Subcutaneous abdominal adipose tissue (tissue), 5 donors: ENCODE measurements at regions not wholly inside any gene's neighbourhood (a gene's known extent, or its start where the extent isn't known, plus 50 kb on each side); places are given as distances from the start of the nearest gene placed in this dataset.

Experiments
- H3K27ac ChIP-seq: one replicate; pipeline ENCODE4 v1.7.0; 2013; ENCODE audit warnings: low read depth, mild to moderate bottlenecking, inconsistent platforms, low read length, moderate library complexity
- H3K27me3 ChIP-seq, 5 donors: one replicate each; pipeline ENCODE4 v1.7.0; 2013; ENCODE audit warnings: low read length in 5 of 5, inconsistent platforms in 1 of 5; ENCODE audit not compliant: control insufficient read depth in 5 of 5, insufficient read depth in 4 of 5
- H3K36me3 ChIP-seq, 5 donors: one replicate each; pipeline ENCODE4 v1.7.0; 2013; ENCODE audit warnings: low read length in 5 of 5; ENCODE audit not compliant: control insufficient read depth in 5 of 5, insufficient read depth in 5 of 5
- H3K4me1 ChIP-seq, 5 donors: one replicate each; pipeline ENCODE4 v1.7.0; 2013; ENCODE audit warnings: low read length in 5 of 5, mild to moderate bottlenecking in 3 of 5, moderate library complexity in 1 of 5; ENCODE audit not compliant: control insufficient read depth in 5 of 5, insufficient read depth in 5 of 5
- H3K4me3 ChIP-seq, 5 donors: one replicate each; pipeline ENCODE4 v1.7.0; 2013; ENCODE audit warnings: low read length in 5 of 5, low read depth in 1 of 5
- H3K9ac ChIP-seq, 5 donors: one replicate each; pipeline ENCODE4 v1.7.0; 2013; ENCODE audit warnings: low read length in 5 of 5, mild to moderate bottlenecking in 4 of 5, moderate library complexity in 3 of 5
- H3K9me3 ChIP-seq, 5 donors: one replicate each; pipeline ENCODE4 v1.7.0; 2013; ENCODE audit warnings: low read length in 5 of 5; ENCODE audit not compliant: control insufficient read depth in 5 of 5
- donor health status: healthy.
- donor health status: healthy.
- donor health status: healthy.
- donor health status: healthy.
- donor health status: healthy.

DNA sequence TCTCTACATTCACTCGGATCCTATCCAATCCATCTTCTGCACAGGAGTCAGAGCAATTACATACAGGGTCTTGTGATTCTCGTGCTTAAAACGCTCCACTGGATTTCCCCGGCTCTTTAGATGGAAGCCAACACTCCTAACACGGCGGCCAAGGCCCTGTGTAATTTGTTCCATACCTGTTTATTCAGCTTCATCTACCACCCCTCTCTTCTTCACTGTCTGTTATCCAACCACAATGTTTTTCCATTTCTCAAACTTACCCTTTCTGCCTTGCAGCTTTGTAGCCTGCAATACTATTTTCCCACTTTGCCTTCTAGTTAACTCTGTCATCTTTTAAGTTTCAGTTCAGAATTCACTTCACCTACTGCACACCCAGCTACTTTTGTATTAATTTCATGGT lies 249.6 kb upstream of the USP25 start:
- Histone ChIP-seq H3K9me3 (no peaks in the 10 kb centered on the region), H3K4me3 (no peak overlapping the region)

DNA sequence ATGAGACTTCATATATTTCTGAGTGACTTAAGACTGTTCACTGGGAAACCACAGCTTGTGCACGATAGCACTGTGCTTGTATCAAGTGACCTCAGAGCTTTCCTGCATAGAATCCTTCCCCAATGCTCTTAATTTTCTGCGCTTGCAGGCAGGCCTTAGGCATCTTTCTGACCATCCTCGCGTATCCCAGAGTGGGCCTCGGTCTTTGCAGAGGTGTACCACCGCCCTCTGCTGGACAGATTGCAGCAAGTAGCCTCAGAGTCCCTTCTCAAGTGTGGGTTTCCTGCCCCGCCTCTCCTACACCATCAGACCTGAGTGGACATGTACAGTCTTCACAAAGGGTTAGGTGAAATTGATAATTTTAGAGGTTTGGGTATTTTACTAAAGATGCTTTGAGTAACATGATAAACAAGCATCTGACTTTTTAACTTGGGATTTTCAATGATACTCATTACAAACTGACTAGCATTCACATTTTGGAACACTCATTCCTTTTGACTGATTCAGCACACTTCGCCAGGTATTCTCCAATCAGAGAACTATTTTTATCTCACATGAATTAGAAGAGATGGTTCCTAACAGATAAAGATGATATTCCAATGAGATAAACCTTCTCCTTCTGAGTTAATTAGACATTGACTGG lies 246.5 kb upstream of the USP25 start:
- no peak overlapping the region for H3K4me3 ChIP-seq
- H3K9ac ChIP-seq = no peak overlapping the region
- no peaks in the 10 kb centered on the region for H3K36me3 ChIP-seq
- no peak overlapping the region for H3K27ac ChIP-seq
- peaks cover 0 to 4% (median 0%) of the 10 kb centered on the region in 5 donors for H3K4me1 ChIP-seq
- H3K27me3 ChIP-seq = no peaks in the 10 kb centered on the region
- H3K9me3 ChIP-seq = no peaks in the 10 kb centered on the region

More for the DNA sequence above, 249.6 kb upstream of the USP25 start:
- Histone ChIP-seq H3K27ac (no peak overlapping the region), H3K4me1 (peaks cover 0 to 4% (median 0%) of the 10 kb centered on the region in 5 donors), H3K36me3 (no peaks in the 10 kb centered on the region), H3K27me3 (no peaks in the 10 kb centered on the region), H3K9ac (no peak overlapping the region)

DNA sequence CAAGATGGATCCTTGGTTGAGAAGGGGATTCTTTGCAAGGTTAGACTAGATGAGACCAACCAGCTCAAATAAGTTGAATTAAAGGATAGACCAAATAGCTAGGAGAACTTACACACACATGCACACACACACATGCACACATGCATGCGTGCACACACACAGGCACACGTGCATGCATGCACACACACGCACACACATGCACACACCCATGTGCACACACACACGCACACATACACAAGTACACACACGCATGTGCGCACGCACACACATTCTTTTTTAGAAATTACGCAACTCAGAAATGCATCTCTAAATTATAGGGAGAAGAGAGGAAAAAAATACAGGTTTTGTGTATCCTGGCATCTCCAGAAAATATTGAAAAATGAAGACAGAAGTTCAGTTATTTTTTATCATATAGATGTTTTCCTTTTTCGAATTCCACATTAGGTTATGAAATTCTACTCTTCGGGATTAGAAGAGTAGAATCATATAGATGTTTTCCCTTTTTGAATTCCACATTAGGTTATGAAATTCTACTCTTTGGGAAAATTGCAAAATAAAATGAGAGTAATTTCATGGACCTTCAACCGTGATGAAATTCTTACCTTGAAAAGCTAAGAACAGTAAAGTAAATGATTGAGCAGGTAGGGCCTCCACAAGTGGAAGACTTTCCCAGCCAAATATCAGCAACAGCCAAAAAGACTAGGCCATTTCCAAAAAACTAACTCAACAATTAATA lies 243.2 kb upstream of the USP25 start:
- no peaks in the 10 kb centered on the region for H3K36me3 ChIP-seq
- peaks cover 0 to 4% (median 0%) of the 10 kb centered on the region in 5 donors for H3K4me1 ChIP-seq
- H3K9me3 ChIP-seq = no peaks in the 10 kb centered on the region
- H3K4me3 ChIP-seq = no peak overlapping the region
- H3K27me3 ChIP-seq = no peaks in the 10 kb centered on the region
- no peak overlapping the region for H3K9ac ChIP-seq
- H3K27ac ChIP-seq = no peak overlapping the region

DNA sequence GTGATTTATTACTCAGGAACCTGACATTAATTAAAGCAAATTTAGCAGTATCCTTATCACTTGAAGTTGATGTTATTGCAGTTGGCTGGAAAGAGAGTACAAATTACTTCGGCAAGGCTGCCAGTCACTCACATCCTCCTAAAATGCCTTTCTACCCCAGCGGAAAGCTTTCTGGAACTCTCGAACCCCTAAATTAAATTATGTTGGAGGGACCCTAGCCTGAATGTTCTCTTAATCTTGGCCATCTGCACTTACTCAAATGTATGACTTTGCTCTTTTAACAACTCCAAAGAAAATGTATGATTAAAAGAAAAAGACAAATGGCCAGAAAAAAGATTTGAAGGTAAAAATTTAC lies 242.6 kb upstream of the USP25 start:
- Histone ChIP-seq H3K4me1 (peaks cover 0 to 4% (median 0%) of the 10 kb centered on the region in 5 donors), H3K9ac (no peak overlapping the region), H3K27me3 (no peaks in the 10 kb centered on the region), H3K4me3 (no peak overlapping the region), H3K27ac (no peak overlapping the region), H3K36me3 (no peaks in the 10 kb centered on the region), H3K9me3 (no peaks in the 10 kb centered on the region)

DNA sequence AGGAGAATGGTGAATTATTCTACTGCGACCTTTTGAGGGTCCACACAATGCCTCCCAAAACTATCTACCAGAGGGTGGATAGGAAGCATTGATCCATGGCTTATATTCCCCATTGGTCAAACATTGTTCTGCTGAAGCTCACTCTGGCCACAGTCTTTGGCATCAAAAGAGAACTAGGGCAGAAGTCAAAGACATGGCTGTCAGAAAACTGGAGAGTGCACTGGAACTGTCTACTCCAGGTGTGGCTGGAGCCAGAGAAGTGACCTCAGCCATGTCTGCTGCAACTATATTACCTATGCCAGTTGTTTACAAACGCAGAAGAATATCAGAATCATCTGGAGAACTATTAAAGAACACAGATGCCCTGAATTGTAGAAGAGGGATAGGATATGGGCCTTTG lies 238.7 kb upstream of the USP25 start:
- no peaks in the 10 kb centered on the region for H3K9me3 ChIP-seq
- H3K4me1 ChIP-seq = peaks cover 0 to 6% (median 0%) of the 10 kb centered on the region in 5 donors
- no peaks in the 10 kb centered on the region for H3K27me3 ChIP-seq
- no peak overlapping the region for H3K9ac ChIP-seq
- H3K27ac ChIP-seq = no peak overlapping the region
- no peaks in the 10 kb centered on the region for H3K36me3 ChIP-seq
- no peak overlapping the region for H3K4me3 ChIP-seq

DNA sequence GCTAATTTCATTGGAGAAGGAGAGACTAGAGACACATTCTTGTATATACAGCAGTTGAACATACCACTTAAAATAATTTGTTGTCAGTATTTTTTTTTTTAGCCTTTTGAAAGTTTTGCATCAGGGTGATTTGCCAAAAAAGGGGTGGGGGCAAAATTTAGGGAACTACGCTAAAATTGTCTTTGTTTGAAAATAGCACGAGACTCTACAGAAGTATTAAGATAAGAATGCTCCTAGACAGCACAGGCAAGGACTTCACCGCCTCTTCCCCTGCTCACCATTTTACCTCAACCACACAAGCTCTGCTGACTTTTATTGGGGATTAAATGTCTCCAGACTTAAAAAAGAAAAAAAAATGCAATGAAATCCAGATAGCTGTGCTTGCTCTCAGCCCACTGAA lies 236.1 kb upstream of the USP25 start:
- Histone ChIP-seq H3K36me3 (no peaks in the 10 kb centered on the region), H3K4me1 (peaks cover 0 to 19% (median 10%) of the 10 kb centered on the region in 5 donors)

DNA sequence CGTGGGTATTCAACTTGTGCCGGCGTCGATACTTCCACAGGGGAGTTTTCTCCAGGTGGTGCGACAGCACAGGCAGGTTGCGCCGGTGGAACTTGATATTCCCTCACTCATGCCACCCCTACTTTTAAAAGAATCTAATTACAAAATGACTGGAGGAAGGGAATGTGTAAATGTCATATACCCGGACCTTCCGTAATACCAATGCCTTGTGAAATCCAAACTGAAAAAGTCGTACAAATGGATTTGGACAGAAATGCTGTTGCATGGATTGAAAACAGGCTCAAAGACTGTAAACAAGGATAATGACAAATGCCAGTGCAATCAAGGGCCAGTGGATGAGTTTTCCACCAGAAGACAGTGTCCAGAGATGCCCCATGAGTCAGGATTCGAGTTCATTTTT lies 235.3 kb upstream of the USP25 start:
- H3K9ac ChIP-seq = no peak overlapping the region
- no peak overlapping the region for H3K27ac ChIP-seq
- peaks cover 0 to 19% (median 10%) of the 10 kb centered on the region in 5 donors for H3K4me1 ChIP-seq
- no peaks in the 10 kb centered on the region for H3K9me3 ChIP-seq
- no peaks in the 10 kb centered on the region for H3K36me3 ChIP-seq
- no peak overlapping the region for H3K4me3 ChIP-seq
- H3K27me3 ChIP-seq = no peaks in the 10 kb centered on the region

More for the DNA sequence above, 236.1 kb upstream of the USP25 start:
- Histone ChIP-seq H3K27ac (no peak overlapping the region), H3K9me3 (no peaks in the 10 kb centered on the region), H3K4me3 (no peak overlapping the region), H3K9ac (no peak overlapping the region), H3K27me3 (no peaks in the 10 kb centered on the region)

DNA sequence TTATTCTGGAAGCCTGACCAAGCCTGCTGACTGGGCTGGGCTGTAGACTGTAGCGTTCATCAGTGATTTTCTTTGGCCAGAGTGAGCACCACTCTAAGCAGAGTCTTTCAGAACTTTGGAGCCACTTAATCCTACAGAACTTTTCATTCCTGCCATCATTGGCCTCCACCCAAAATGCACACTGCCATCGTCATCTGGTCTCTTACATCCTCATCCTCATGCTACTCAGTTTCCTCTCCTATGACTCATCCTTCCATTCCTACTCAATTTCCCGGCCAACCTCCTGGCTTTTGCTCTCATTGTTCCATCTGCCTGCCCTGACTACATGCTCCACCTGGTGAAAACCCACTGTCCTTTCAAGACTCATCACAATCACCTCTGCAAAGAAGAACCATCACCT lies 233.8 kb upstream of the USP25 start:
- no peaks in the 10 kb centered on the region for H3K9me3 ChIP-seq
- no peaks in the 10 kb centered on the region for H3K27me3 ChIP-seq
- H3K27ac ChIP-seq = no peak overlapping the region
- no peaks in the 10 kb centered on the region for H3K36me3 ChIP-seq
- H3K9ac ChIP-seq = no peak overlapping the region
- no peak overlapping the region for H3K4me3 ChIP-seq
- H3K4me1 ChIP-seq = peaks cover 0 to 19% (median 14%) of the 10 kb centered on the region in 5 donors

DNA sequence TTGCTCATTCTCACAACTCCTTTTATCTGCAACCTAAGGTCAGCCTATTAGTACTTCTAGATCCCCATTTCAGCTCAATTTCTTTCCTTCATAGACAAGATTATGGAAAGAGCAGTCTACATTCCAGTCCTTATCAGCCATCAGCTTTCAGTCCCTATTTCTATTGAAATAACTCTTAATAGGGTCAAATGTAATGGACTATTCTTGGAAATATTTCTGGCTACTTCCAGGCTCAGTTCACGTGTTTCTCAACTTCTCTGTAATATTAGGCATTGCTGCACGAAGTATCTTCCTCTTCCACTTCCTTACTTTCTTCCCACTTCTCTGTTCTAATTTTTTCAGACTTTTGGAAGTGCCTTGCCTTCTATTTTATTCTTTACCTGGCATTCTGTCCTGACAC lies 232.9 kb upstream of the USP25 start:
- Histone ChIP-seq H3K9me3 (no peaks in the 10 kb centered on the region), H3K36me3 (no peaks in the 10 kb centered on the region)

DNA sequence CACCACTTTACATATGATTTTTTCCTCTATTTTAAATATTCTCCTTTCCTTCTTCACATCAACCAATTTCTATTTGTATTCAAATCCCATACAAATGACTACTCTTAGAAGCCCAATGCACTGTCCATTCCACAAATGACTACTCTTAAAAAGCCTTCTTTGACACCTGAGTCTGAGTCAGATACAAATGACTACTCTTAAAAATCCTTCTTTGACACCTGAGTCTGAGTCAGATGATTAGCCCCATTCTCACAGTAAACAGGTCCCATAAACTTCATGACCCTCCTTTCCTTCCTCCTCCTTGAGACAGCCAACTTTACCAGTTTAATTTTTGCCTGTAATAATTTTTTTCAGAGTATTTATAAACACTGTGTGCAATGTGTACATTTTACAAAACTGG lies 231.3 kb upstream of the USP25 start:
- Histone ChIP-seq H3K27ac (no peak overlapping the region), H3K36me3 (no peaks in the 10 kb centered on the region), H3K4me1 (peaks cover 0 to 19% (median 14%) of the 10 kb centered on the region in 5 donors), H3K9ac (no peak overlapping the region), H3K27me3 (no peaks in the 10 kb centered on the region), H3K4me3 (no peak overlapping the region), H3K9me3 (no peaks in the 10 kb centered on the region)

More for the DNA sequence above, 232.9 kb upstream of the USP25 start:
- H3K4me3 ChIP-seq = no peak overlapping the region
- H3K4me1 ChIP-seq = peaks cover 0 to 19% (median 14%) of the 10 kb centered on the region in 5 donors
- no peak overlapping the region for H3K27ac ChIP-seq
- no peak overlapping the region for H3K9ac ChIP-seq
- no peaks in the 10 kb centered on the region for H3K27me3 ChIP-seq
